K562 (cell line): ENCODE measurements at regions not wholly inside any gene's neighbourhood (a gene's known extent, or its start where the extent isn't known, plus 50 kb on each side); places are given as distances from the start of the nearest gene placed in this dataset.

Experiments used
- ATAC-seq: fragments of 200-7000 bp; cut with Tn5 transposase; 3 replicates; pipeline ENCODE4 v1.9.1; 2020; ENCODE audit warnings: moderate library complexity
- BruUV-seq: library from RNA; stranded (reverse); fragments of 400-500 nt; replicated peaks from 2 replicates; lab custom pipeline; 2021; lab: Mats Ljungman, UMichigan
- CTCF ChIA-PET: fragments of 300-600 bp; formaldehyde crosslinking; extraction: SDS; loops from one replicate; lab custom pipeline; 2021; ENCODE audit warnings: low intra/inter-chr PET ratio; lab: Yijun Ruan, JAX
- POLR2A ChIA-PET: fragments of 300-600, 350-650 bp; sonication (Branson Sonifier 250); formaldehyde crosslinking; extraction: SDS; loops from one replicate; lab custom pipeline; 2021; ENCODE audit warnings: antibody characterized with exemption, inconsistent platforms; lab: Yijun Ruan, JAX
- DNase-seq, 4 experiments: peaks; one replicate each; pipeline versions ENCODE4 v3.0.0 to v3.0.0-alpha.2; 2011 to 2018; ENCODE audit warnings: low spot score in 3 of 4, mixed read lengths in 3 of 4; ENCODE audit errors: extremely low read depth in 1 of 4
- FAIRE-seq: peaks from 2 replicates; lab custom pipeline; 2011; peaks lifted over from hg19 to GRCh38; lab: Jason Lieb, UNC
- H2AFZ ChIP-seq: 2 replicates; pipeline ENCODE4 v1.6.0; 2011; ENCODE audit warnings: low read depth, low read length, control low read depth, inconsistent platforms
- H3K27ac ChIP-seq: fragments of 200-600 bp; 3 replicates; pipeline ENCODE4 v1.8.0; 2011; ENCODE audit warnings: low read depth, mild to moderate bottlenecking, control low read depth, inconsistent platforms, low read length, moderate library complexity, mixed read lengths; ENCODE audit errors: extremely low read depth
- H3K27me3 ChIP-seq, 2 experiments: fragments of 300-600 bp in 1 of 2; 2 replicates in 1 of 2; 3 replicates in 1 of 2; pipeline versions ENCODE4 v1.6.0 to v1.8.0; 2011; ENCODE audit warnings: inconsistent platforms in 2 of 2, low read length in 2 of 2, mild to moderate bottlenecking in 1 of 2, mixed read lengths in 1 of 2, moderate library complexity in 1 of 2; ENCODE audit not compliant: control insufficient read depth in 2 of 2, insufficient read depth in 2 of 2
- H3K36me3 ChIP-seq: fragments of 300-600 bp; 3 replicates; pipeline ENCODE4 v1.8.0; 2011; ENCODE audit warnings: mild to moderate bottlenecking, low read length, inconsistent platforms; ENCODE audit not compliant: control insufficient read depth, insufficient read depth
- H3K4me1 ChIP-seq, 2 experiments: fragments of 200-600 bp in 1 of 2; replicated peaks in 1 of 2; 2 replicates in 1 of 2; 3 replicates in 1 of 2; pipeline versions ENCODE4 v1.5.1 to v1.8.0; 2011; ENCODE audit warnings: inconsistent platforms in 2 of 2, low read length in 2 of 2, mild to moderate bottlenecking in 1 of 2, mixed read lengths in 1 of 2, moderate library complexity in 1 of 2; ENCODE audit not compliant: control insufficient read depth in 2 of 2, insufficient read depth in 2 of 2
- H3K4me2 ChIP-seq: 2 replicates; pipeline ENCODE4 v1.6.1; 2011; ENCODE audit warnings: low read length, control low read depth, inconsistent platforms, mixed read lengths; ENCODE audit not compliant: insufficient read depth
- H3K4me3 ChIP-seq: fragments of 200-600 bp; sonication (generic), shearing (Covaris generic); 2 replicates; pipeline ENCODE4 v1.5.1; 2016; ENCODE audit warnings: control low read depth, inconsistent platforms
- H3K79me2 ChIP-seq: fragments of 200-600 bp; 3 replicates; pipeline ENCODE4 v1.8.0; 2011; ENCODE audit warnings: low read length, inconsistent platforms; ENCODE audit not compliant: control insufficient read depth, insufficient read depth
- H3K9ac ChIP-seq, 2 experiments: 2 replicates each; pipeline versions ENCODE4 v1.6.0 to v1.6.1; 2011; ENCODE audit warnings: low read depth in 2 of 2, low read length in 2 of 2, control low read depth in 1 of 2, inconsistent platforms in 1 of 2, mild to moderate bottlenecking in 1 of 2, mixed read lengths in 1 of 2; ENCODE audit not compliant: insufficient read depth in 1 of 2
- H3K9me1 ChIP-seq: one replicate; pipeline ENCODE4 v1.6.0; 2011; ENCODE audit warnings: inconsistent platforms, mild to moderate bottlenecking, low read length, moderate library complexity; ENCODE audit not compliant: control insufficient read depth, insufficient read depth
- H3K9me3 ChIP-seq: replicated peaks from 2 replicates; pipeline ENCODE4 v1.5.1; 2011; ENCODE audit warnings: low read depth, low read length, inconsistent platforms; ENCODE audit not compliant: control insufficient read depth, insufficient read depth
- H4K20me1 ChIP-seq: replicated peaks from 2 replicates; pipeline ENCODE4 v1.6.1; 2011; ENCODE audit warnings: low read length, inconsistent platforms, mixed read lengths; ENCODE audit not compliant: control insufficient read depth, insufficient read depth
- CTBP1 ChIP-seq: fragments of 450-650 bp; IDR thresholded peaks from 2 replicates; pipeline ENCODE4 v1.6.1; 2016; ENCODE audit warnings: borderline replicate concordance
- FOXJ2 ChIP-seq: fragments of 200-800 bp; sonication (Bioruptor generic); IDR thresholded peaks from 2 replicates; pipeline ENCODE4 v1.6.1; 2016; ENCODE audit warnings: missing genetic modification characterization, missing compliant biosample characterization
- FOXP4 ChIP-seq: sonication (generic); formaldehyde crosslinking; IDR thresholded peaks from 2 replicates; pipeline ENCODE4 v1.8.0; 2022; ENCODE audit warnings: mild to moderate bottlenecking, missing genetic modification reagents, borderline replicate concordance
- NFIX ChIP-seq: fragments of 250-450 bp; sonication (Bioruptor Pico); IDR thresholded peaks from 2 replicates; pipeline ENCODE4 v1.4.0; 2020; ENCODE audit warnings: low read depth, mild to moderate bottlenecking, moderate library complexity
- NR4A1 ChIP-seq, 2 experiments: fragments of 250-450 bp in 1 of 2; fragments of 450-650 bp in 1 of 2; sonication (Bioruptor Pico) in 1 of 2; IDR thresholded peaks; 2 replicates each; pipeline versions ENCODE4 v1.4.0 to v1.6.1; 2016 to 2020; ENCODE audit warnings: mild to moderate bottlenecking in 2 of 2, missing compliant biosample characterization in 1 of 2, missing genetic modification characterization in 1 of 2, moderate library complexity in 1 of 2
- REST ChIP-seq, 2 experiments: fragments of 450-650 bp; formaldehyde crosslinking in 1 of 2; IDR thresholded peaks; 2 replicates each; pipeline versions ENCODE4 v1.4.0 to v1.6.1; 2014 to 2020; ENCODE audit warnings: mild to moderate bottlenecking in 2 of 2, borderline replicate concordance in 1 of 2, low read depth in 1 of 2
- TCFL5 ChIP-seq: fragments of 250-450 bp; sonication (Bioruptor Pico); conservative IDR thresholded peaks from 2 replicates; pipeline ENCODE4 v1.6.1; 2021; ENCODE audit warnings: mild to moderate bottlenecking, moderate library complexity, matching md5 sums
- XRCC3 ChIP-seq: fragments of 450-650 bp; IDR thresholded peaks from 2 replicates; pipeline ENCODE4 v1.6.1; 2017; ENCODE audit warnings: mild to moderate bottlenecking, moderate library complexity
- ZNF197 ChIP-seq: fragments of 200-800 bp; sonication (Bioruptor generic); IDR thresholded peaks from 2 replicates; pipeline ENCODE4 v1.6.1; 2016; ENCODE audit warnings: low read depth, missing genetic modification characterization, missing compliant biosample characterization
- WGBS: fragments of 100-300 bp; shearing (Covaris generic); methylation state at CpG from one replicate; pipeline ENCODE4 v1.1.6; 2016; ENCODE audit warnings: low coverage, mixed read lengths; ENCODE audit not compliant: insufficient coverage; ENCODE audit errors: missing lambda C conversion rate; 5-methylcytosine and 5-hydroxymethylcytosine counted together
- in situ Hi-C: fragments of 300-500 bp; cut with MboI; formaldehyde crosslinking; loops from 4 replicates; pipeline ENCODE4 v1.15.0; 2018; ENCODE audit warnings: inconsistent platforms, mixed read lengths
- intact Hi-C: fragments of 100-400 bp; cut with micrococcal nuclease; formaldehyde crosslinking; loops from 2 replicates; pipeline ENCODE4 v1.14.2; 2022

GRCh38 chr15:46146002-46146401, 511.2 kb downstream of the SQOR start (continued):
- TF ChIP-seq REST (IDR thresholded peaks at IDR 0.05; ENCODE audit: borderline replicate concordance): no peak
- TF ChIP-seq REST (CRISPR knock-in tag; IDR thresholded peaks at IDR 0.05; ENCODE audit: low read depth): no peak
- no peak for TF ChIP-seq CTBP1

GRCh38 chr15:46146915-46147314, 512.1 kb downstream of the SQOR start:
- Histone ChIP-seq H3K27ac (no peak overlapping the region), H2AFZ (no peak overlapping the region), H3K9ac (no peak overlapping the region), H3K27me3 (no peaks in the 10 kb centered on the region), H3K36me3 (no peaks in the 10 kb centered on the region), H3K4me1 (no peaks in the 10 kb centered on the region), H3K9me3 (0 out of 2 replicates have a peak, but pooled peaks cover 1% of the 10 kb centered on the region), H3K4me2 (no peak overlapping the region), H3K4me3 (no peak overlapping the region), H4K20me1 (no peaks in the 10 kb centered on the region), H3K9me1 (no peaks in the 10 kb centered on the region), H3K79me2 (no peaks in the 10 kb centered on the region)
- FAIRE-seq (no peak), ATAC-seq (no peak), DNase-seq (no peak)
- CTCF ChIA-PET: no interaction called here
- 0% methylated on average over 2 of the region's 2 CpGs for WGBS
- POLR2A ChIA-PET: no interaction called here
- intact Hi-C loops: no loop called here
- in situ Hi-C loops: no loop called here
- no TSS peak for BruUV-seq
- TF ChIP-seq NFIX (CRISPR knock-in tag) (no peak), FOXP4 (no peak), XRCC3 (no peak), FOXJ2 (tag) (no peak), TCFL5 (CRISPR knock-in tag) (no peak), NR4A1 (CRISPR knock-in tag; IDR thresholded peaks at IDR 0.05) (no peak), NR4A1 (tag; IDR thresholded peaks at IDR 0.05) (no peak), ZNF197 (CRISPR knock-in tag) (no peak)
